Neuronal stem cell (in vitro differentiated cells): ENCODE measurements at regions not wholly inside any gene's neighbourhood (a gene's known extent, or its start where the extent isn't known, plus 50 kb on each side); places are given as distances from the start of the nearest gene placed in this dataset.

Source experiments
- DNase-seq: peaks from one replicate; pipeline ENCODE4 v3.0.0-alpha.2; 2013; ENCODE audit warnings: low spot score
- H2AFZ ChIP-seq: one replicate; pipeline ENCODE4 v1.6.1; 2013; ENCODE audit warnings: mild to moderate bottlenecking, low read length, inconsistent platforms
- H2AK5ac ChIP-seq: 2 replicates; pipeline ENCODE4 v1.6.1; 2013; ENCODE audit warnings: low read depth, mild to moderate bottlenecking, inconsistent platforms, low read length, moderate library complexity, mixed read lengths
- H2BK120ac ChIP-seq: 2 replicates; pipeline ENCODE4 v1.6.1; 2013; ENCODE audit warnings: low read depth, mild to moderate bottlenecking, inconsistent platforms, low read length, moderate library complexity, mixed read lengths
- H2BK12ac ChIP-seq: one replicate; pipeline ENCODE4 v1.6.1; 2013; ENCODE audit warnings: low read length, inconsistent platforms
- H2BK15ac ChIP-seq: 2 replicates; pipeline ENCODE4 v1.6.1; 2013; ENCODE audit warnings: mild to moderate bottlenecking, low read length, inconsistent platforms, mixed read lengths
- H2BK5ac ChIP-seq: one replicate; pipeline ENCODE4 v1.6.1; 2013; ENCODE audit warnings: inconsistent platforms, mild to moderate bottlenecking, low read length, moderate library complexity
- H3K14ac ChIP-seq: one replicate; pipeline ENCODE4 v1.6.1; 2013; ENCODE audit warnings: low read length, inconsistent platforms
- H3K18ac ChIP-seq: 2 replicates; pipeline ENCODE4 v1.6.1; 2013; ENCODE audit warnings: low read length, inconsistent platforms
- H3K23ac ChIP-seq: 2 replicates; pipeline ENCODE4 v1.6.1; 2013; ENCODE audit warnings: low read depth, mild to moderate bottlenecking, mixed read lengths, low read length, inconsistent platforms; ENCODE audit not compliant: poor library complexity
- H3K27ac ChIP-seq: replicated peaks from 3 replicates; pipeline ENCODE4 v1.5.1; 2013; ENCODE audit warnings: low read length, inconsistent platforms
- H3K27me3 ChIP-seq, 3 experiments: 2 replicates each; pipeline ENCODE4 v1.6.1; 2013; ENCODE audit warnings: low read length in 3 of 3, mild to moderate bottlenecking in 2 of 3, inconsistent platforms in 1 of 3, low read depth in 1 of 3, mixed read lengths in 1 of 3, moderate library complexity in 1 of 3; ENCODE audit not compliant: control insufficient read depth in 3 of 3, insufficient read depth in 3 of 3
- H3K36me3 ChIP-seq, 2 donors: replicated peaks in 1 of 2; 2 replicates each; pipeline ENCODE4 v1.6.1; 2013; ENCODE audit warnings: low read length in 2 of 2; ENCODE audit not compliant: control insufficient read depth in 2 of 2, insufficient read depth in 2 of 2
- H3K4ac ChIP-seq: 2 replicates; pipeline ENCODE4 v1.6.1; 2013; ENCODE audit warnings: inconsistent platforms, mild to moderate bottlenecking, low read length, moderate library complexity
- H3K4me1 ChIP-seq, 2 donors: 1 replicate in 1 of 2; 2 replicates in 1 of 2; pipeline ENCODE4 v1.6.1; 2013; ENCODE audit warnings: low read length in 2 of 2, low read depth in 1 of 2; ENCODE audit not compliant: control insufficient read depth in 2 of 2, insufficient read depth in 1 of 2
- H3K4me2 ChIP-seq: one replicate; pipeline ENCODE4 v1.6.1; 2013; ENCODE audit warnings: mild to moderate bottlenecking, low read length, inconsistent platforms; ENCODE audit not compliant: insufficient read depth, poor library complexity, severe bottlenecking
- H3K4me3 ChIP-seq, 2 donors: 2 replicates each; pipeline ENCODE4 v1.5.1; 2013; ENCODE audit warnings: low read length in 2 of 2, mild to moderate bottlenecking in 2 of 2, inconsistent platforms in 1 of 2, moderate library complexity in 1 of 2
- H3K79me1 ChIP-seq: one replicate; pipeline ENCODE4 v1.6.1; 2013; ENCODE audit warnings: low read depth, mild to moderate bottlenecking, inconsistent platforms, low read length, moderate library complexity
- H3K9ac ChIP-seq: one replicate; pipeline ENCODE4 v1.6.1; 2013; ENCODE audit warnings: mild to moderate bottlenecking, low read depth, low read length, inconsistent platforms; ENCODE audit not compliant: poor library complexity
- H3K9me3 ChIP-seq, 2 donors: replicated peaks in 1 of 2; 2 replicates each; pipeline versions ENCODE3 to v1.6.1; 2013; ENCODE audit warnings: low read length in 2 of 2, mild to moderate bottlenecking in 2 of 2, inconsistent platforms in 1 of 2, low read depth in 1 of 2, mixed read lengths in 1 of 2, moderate library complexity in 1 of 2; ENCODE audit not compliant: control insufficient read depth in 2 of 2, insufficient read depth in 1 of 2
- H4K8ac ChIP-seq: one replicate; pipeline ENCODE4 v1.6.1; 2013; ENCODE audit warnings: low read depth, mild to moderate bottlenecking, inconsistent platforms, low read length, moderate library complexity
- H4K91ac ChIP-seq: one replicate; pipeline ENCODE4 v1.6.1; 2013; ENCODE audit warnings: low read length, low read depth, mild to moderate bottlenecking, inconsistent platforms; ENCODE audit not compliant: poor library complexity
- WGBS, 2 donors: extraction: QIAGEN DNeasy Blood & Tissue Kit; methylation state at CpG; one replicate each; pipeline ENCODE4 v1.1.7; 2013; ENCODE audit warnings: missing lambda C conversion rate in 2 of 2, mixed read lengths in 1 of 2; ENCODE audit not compliant: insufficient read length in 2 of 2, insufficient replicate concordance in 1 of 2; ENCODE audit errors: extremely low coverage in 2 of 2; 5-methylcytosine and 5-hydroxymethylcytosine counted together

DNA sequence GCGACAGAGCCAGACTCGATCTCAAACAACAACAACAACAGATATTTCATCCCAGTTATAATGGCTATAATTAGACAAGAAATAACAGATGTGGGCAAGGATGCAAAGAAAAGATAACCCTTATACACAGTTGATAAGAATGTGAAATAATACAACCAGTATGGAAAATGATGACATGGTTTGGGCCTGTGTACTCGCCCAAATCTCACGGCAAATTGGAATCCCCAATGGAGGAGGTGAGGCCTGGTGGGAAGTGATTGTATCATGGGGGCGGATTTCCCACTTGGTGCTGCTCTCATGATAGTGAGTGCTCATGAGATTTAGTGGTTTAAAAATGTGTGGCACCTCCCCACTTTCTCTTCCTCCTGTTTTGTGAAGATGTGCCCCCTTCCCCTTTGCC lies 104.1 kb downstream of the C11orf87 start:
- H3K4me3 ChIP-seq: no peak overlapping the region
- no peak overlapping the region for H2BK15ac ChIP-seq
- no peak for DNase-seq
- H3K27me3 ChIP-seq: no peaks in the 10 kb centered on the region
- H2BK12ac ChIP-seq: no peak overlapping the region
- H2BK120ac ChIP-seq: no peak overlapping the region
- H3K14ac ChIP-seq: no peak overlapping the region
- no peak overlapping the region for H3K23ac ChIP-seq
- no peak overlapping the region for H2AK5ac ChIP-seq
- H3K79me1 ChIP-seq: no peaks in the 10 kb centered on the region
- no peak overlapping the region for H3K18ac ChIP-seq
- H3K9me3 ChIP-seq: no peaks in the 10 kb centered on the region
- H3K27ac ChIP-seq: no peak overlapping the region
- H3K9ac ChIP-seq: no peak overlapping the region
- H3K4me2 ChIP-seq: no peak overlapping the region
- H3K4ac ChIP-seq: no peak overlapping the region
- H4K8ac ChIP-seq: no peak overlapping the region
- WGBS, 2 donors: no CpG with 5 or more reads among the region's 5 CpGs
- no peaks in the 10 kb centered on the region for H3K36me3 ChIP-seq
- H2BK5ac ChIP-seq: no peak overlapping the region
- H2AFZ ChIP-seq: no peak overlapping the region
- H3K4me1 ChIP-seq: no peaks in the 10 kb centered on the region
- no peak overlapping the region for H4K91ac ChIP-seq

GRCh38 chr11:109526931-109527330 lies 104.9 kb downstream of the C11orf87 start:
- Histone ChIP-seq H3K27me3 (no peaks in the 10 kb centered on the region), H3K4me2 (no peak overlapping the region), H4K8ac (no peak overlapping the region), H3K4me1 (no peaks in the 10 kb centered on the region), H3K14ac (no peak overlapping the region), H2BK5ac (no peak overlapping the region), H2BK12ac (no peak overlapping the region), H3K79me1 (no peaks in the 10 kb centered on the region), H3K4ac (no peak overlapping the region), H2AFZ (no peak overlapping the region), H3K9ac (no peak overlapping the region), H2BK15ac (no peak overlapping the region), H3K18ac (no peak overlapping the region), H2AK5ac (no peak overlapping the region), H3K4me3 (no peak overlapping the region), H3K27ac (no peak overlapping the region), H3K23ac (no peak overlapping the region), H3K36me3 (no peaks in the 10 kb centered on the region), H2BK120ac (no peak overlapping the region), H4K91ac (no peak overlapping the region), H3K9me3 (no peaks in the 10 kb centered on the region)
- no peak for DNase-seq
- no CpG with 5 or more reads among the region's 4 CpGs for WGBS, 2 donors

GRCh38 chr11:109527496-109527895 lies 105.5 kb downstream of the C11orf87 start:
- H2BK15ac ChIP-seq: no peak overlapping the region
- no peak overlapping the region for H4K91ac ChIP-seq
- no peak overlapping the region for H3K23ac ChIP-seq
- no peak overlapping the region for H2BK5ac ChIP-seq
- no peak for DNase-seq
- H2BK120ac ChIP-seq: no peak overlapping the region
- WGBS, 2 donors: no CpG with 5 or more reads among the region's 1 CpG
- no peak overlapping the region for H3K9ac ChIP-seq
- no peak overlapping the region for H3K4ac ChIP-seq
- no peak overlapping the region for H2AFZ ChIP-seq
- H3K9me3 ChIP-seq: no peaks in the 10 kb centered on the region
- H3K36me3 ChIP-seq: no peaks in the 10 kb centered on the region
- no peak overlapping the region for H4K8ac ChIP-seq
- no peak overlapping the region for H3K4me2 ChIP-seq
- no peaks in the 10 kb centered on the region for H3K27me3 ChIP-seq
- no peaks in the 10 kb centered on the region for H3K79me1 ChIP-seq
- no peak overlapping the region for H3K18ac ChIP-seq
- H3K4me3 ChIP-seq: no peak overlapping the region
- no peaks in the 10 kb centered on the region for H3K4me1 ChIP-seq
- no peak overlapping the region for H3K14ac ChIP-seq
- no peak overlapping the region for H3K27ac ChIP-seq
- H2AK5ac ChIP-seq: no peak overlapping the region
- no peak overlapping the region for H2BK12ac ChIP-seq

- no peak overlapping the region for H4K8ac ChIP-seq
- H3K9ac ChIP-seq: no peak overlapping the region
- no peak overlapping the region for H3K27ac ChIP-seq
- no peak overlapping the region for H4K91ac ChIP-seq
- H3K4me1 ChIP-seq: no peaks in the 10 kb centered on the region
- H3K9me3 ChIP-seq: no peaks in the 10 kb centered on the region
- H3K36me3 ChIP-seq: no peaks in the 10 kb centered on the region
- no peak overlapping the region for H3K4me2 ChIP-seq
- H3K27me3 ChIP-seq: no peaks in the 10 kb centered on the region
- H3K4me3 ChIP-seq: no peak overlapping the region
- no peak overlapping the region for H2BK12ac ChIP-seq
- no CpG with 5 or more reads among the region's 6 CpGs for whole genome bisulfite sequencing, 2 donors
- no peak overlapping the region for H2AK5ac ChIP-seq
- DNase-seq: no peak
- no peak overlapping the region for H3K23ac ChIP-seq
- H3K79me1 ChIP-seq: no peaks in the 10 kb centered on the region
- H2BK5ac ChIP-seq: no peak overlapping the region
- H2AFZ ChIP-seq: no peak overlapping the region
- no peak overlapping the region for H2BK15ac ChIP-seq
- H3K18ac ChIP-seq: no peak overlapping the region
- no peak overlapping the region for H3K4ac ChIP-seq
- no peak overlapping the region for H2BK120ac ChIP-seq
- no peak overlapping the region for H3K14ac ChIP-seq
These were observed 125.5 kb downstream of the C11orf87 start for GRCh38 chr11:109547356-109548027.
